ENCODE measurements at regions not wholly inside any gene's neighbourhood (a gene's known extent, or its start where the extent isn't known, plus 50 kb on each side); places are given as distances from the start of the nearest gene placed in this dataset.

GRCh38 chr6:120055071-120055470 is 705.5 kb upstream of the MAN1A1 start:
- TF ChIP-seq POLR2AphosphoS5 (IDR thresholded peaks at IDR 0.05; ENCODE audit: low read depth, low read length) (no peak), REST (IDR thresholded peaks at IDR 0.05; ENCODE audit: insufficient read depth in 1 of 2, low read depth in 2 of 2, low read length in 2 of 2) (no peak)

All from PFSK-1 (cell line).